ENCODE measurements at regions not wholly inside any gene's neighbourhood (a gene's known extent, or its start where the extent isn't known, plus 50 kb on each side); places are given as distances from the start of the nearest gene placed in this dataset.

- no peak for ATAC-seq
- Mint-ChIP-seq H3K36me3 (ENCODE audit: low read depth) (no peaks in the 10 kb centered on the region), H3K4me1 (no peaks in the 10 kb centered on the region), H3K27ac (no peak overlapping the region), H3K4me3 (no peak overlapping the region), H3K9me3 (no peaks in the 10 kb centered on the region), H3K27me3 (no peaks in the 10 kb centered on the region)
- no peak for DNase-seq
Observed at GRCh38 chr4:156255230-156256007, 301.8 kb upstream of the CTSO start.

GRCh38 chr4:156252358-156252921 is 298.8 kb upstream of the CTSO start:
- DNase-seq (no peak), ATAC-seq (no peak)
- H3K4me1 Mint-ChIP-seq = no peaks in the 10 kb centered on the region
- no peaks in the 10 kb centered on the region for H3K36me3 Mint-ChIP-seq (ENCODE audit: low read depth)
- no peak overlapping the region for H3K4me3 Mint-ChIP-seq
- peaks cover 3% of the 10 kb centered on the region for H3K9me3 Mint-ChIP-seq
- H3K27ac Mint-ChIP-seq = no peak overlapping the region
- H3K27me3 Mint-ChIP-seq = no peaks in the 10 kb centered on the region

- Mint-ChIP-seq H3K9me3 (peaks cover 3% of the 10 kb centered on the region), H3K27me3 (no peaks in the 10 kb centered on the region), H3K36me3 (ENCODE audit: low read depth) (no peaks in the 10 kb centered on the region), H3K27ac (no peak overlapping the region), H3K4me1 (no peaks in the 10 kb centered on the region), H3K4me3 (no peak overlapping the region)
- DNase-seq (no peak), ATAC-seq (peak; percentile 28)
Observed at GRCh38 chr4:156251373-156252065, 297.9 kb upstream of the CTSO start.

GRCh38 chr4:156248917-156249316 is 295.3 kb upstream of the CTSO start:
- H3K27ac Mint-ChIP-seq = no peak overlapping the region
- H3K4me3 Mint-ChIP-seq = no peak overlapping the region
- H3K9me3 Mint-ChIP-seq = peaks cover 3% of the 10 kb centered on the region
- H3K36me3 Mint-ChIP-seq (ENCODE audit: low read depth) = no peaks in the 10 kb centered on the region
- no peak for ATAC-seq
- no peaks in the 10 kb centered on the region for H3K4me1 Mint-ChIP-seq
- H3K27me3 Mint-ChIP-seq = no peaks in the 10 kb centered on the region
- DNase-seq = no peak

- no peak for ATAC-seq
- Mint-ChIP-seq H3K4me3 (no peak overlapping the region), H3K36me3 (ENCODE audit: low read depth) (no peaks in the 10 kb centered on the region), H3K27ac (no peak overlapping the region), H3K9me3 (peaks cover 3% of the 10 kb centered on the region), H3K27me3 (no peaks in the 10 kb centered on the region), H3K4me1 (no peaks in the 10 kb centered on the region)
- DNase-seq = no peak
Observed at GRCh38 chr4:156247470-156247869, 293.8 kb upstream of the CTSO start.

- Mint-ChIP-seq H3K27me3 (no peaks in the 10 kb centered on the region), H3K27ac (no peak overlapping the region), H3K4me3 (no peak overlapping the region), H3K36me3 (ENCODE audit: low read depth) (no peaks in the 10 kb centered on the region), H3K4me1 (no peaks in the 10 kb centered on the region), H3K9me3 (peaks cover 5% of the 10 kb centered on the region)
- DNase-seq (no peak), ATAC-seq (no peak)
Observed at GRCh38 chr4:156243015-156243414, 289.3 kb upstream of the CTSO start.

GRCh38 chr4:156242390-156242789 is 288.7 kb upstream of the CTSO start:
- no peak for DNase-seq
- peaks cover 8% of the 10 kb centered on the region for H3K9me3 Mint-ChIP-seq

GRCh38 chr4:156241896-156242295 is 288.2 kb upstream of the CTSO start:
- Mint-ChIP-seq H3K27ac (no peak overlapping the region), H3K4me1 (no peaks in the 10 kb centered on the region), H3K36me3 (ENCODE audit: low read depth) (no peaks in the 10 kb centered on the region), H3K4me3 (no peak overlapping the region), H3K9me3 (peaks cover 8% of the 10 kb centered on the region), H3K27me3 (no peaks in the 10 kb centered on the region)
- no peak for DNase-seq
- ATAC-seq = no peak

More at GRCh38 chr4:156242390-156242789, 288.7 kb upstream of the CTSO start:
- no peaks in the 10 kb centered on the region for H3K36me3 Mint-ChIP-seq (ENCODE audit: low read depth)
- ATAC-seq = no peak
- no peaks in the 10 kb centered on the region for H3K4me1 Mint-ChIP-seq
- no peaks in the 10 kb centered on the region for H3K27me3 Mint-ChIP-seq
- H3K27ac Mint-ChIP-seq = no peak overlapping the region
- H3K4me3 Mint-ChIP-seq = no peak overlapping the region

- no peak for DNase-seq
- peaks cover 21% of the 10 kb centered on the region for H3K9me3 Mint-ChIP-seq
- no peaks in the 10 kb centered on the region for H3K27me3 Mint-ChIP-seq
- no peak for ATAC-seq
- H3K27ac Mint-ChIP-seq = no peak overlapping the region
- H3K4me3 Mint-ChIP-seq = no peak overlapping the region
- H3K4me1 Mint-ChIP-seq = no peaks in the 10 kb centered on the region
- H3K36me3 Mint-ChIP-seq (ENCODE audit: low read depth) = no peaks in the 10 kb centered on the region
Observed at GRCh38 chr4:156238171-156238570, 284.5 kb upstream of the CTSO start.

- Mint-ChIP-seq H3K36me3 (ENCODE audit: low read depth) (no peaks in the 10 kb centered on the region), H3K4me1 (no peaks in the 10 kb centered on the region), H3K27me3 (no peaks in the 10 kb centered on the region), H3K4me3 (no peak overlapping the region), H3K27ac (no peak overlapping the region), H3K9me3 (peaks cover 20% of the 10 kb centered on the region)
- no peak for ATAC-seq
- DNase-seq = no peak
Observed at GRCh38 chr4:156237231-156237630, 283.6 kb upstream of the CTSO start.

GRCh38 chr4:156230176-156230575 is 276.5 kb upstream of the CTSO start:
- H3K36me3 Mint-ChIP-seq (ENCODE audit: low read depth) = no peaks in the 10 kb centered on the region
- H3K4me1 Mint-ChIP-seq = no peaks in the 10 kb centered on the region
- peaks cover 1% of the 10 kb centered on the region for H3K27me3 Mint-ChIP-seq
- H3K27ac Mint-ChIP-seq = no peak overlapping the region
- H3K4me3 Mint-ChIP-seq = no peak overlapping the region
- peaks cover 13% of the 10 kb centered on the region for H3K9me3 Mint-ChIP-seq
- ATAC-seq = no peak
- no peak for DNase-seq

- no peak for ATAC-seq
- no peak overlapping the region for H3K4me3 Mint-ChIP-seq
- H3K36me3 Mint-ChIP-seq (ENCODE audit: low read depth) = no peaks in the 10 kb centered on the region
- peaks cover 4% of the 10 kb centered on the region for H3K9me3 Mint-ChIP-seq
- H3K27me3 Mint-ChIP-seq = peaks cover 1% of the 10 kb centered on the region
- no peak overlapping the region for H3K27ac Mint-ChIP-seq
- DNase-seq = no peak
- H3K4me1 Mint-ChIP-seq = no peaks in the 10 kb centered on the region
Observed at GRCh38 chr4:156228676-156229075, 275.0 kb upstream of the CTSO start.

GRCh38 chr4:156227321-156227720 is 273.7 kb upstream of the CTSO start:
- Mint-ChIP-seq H3K27me3 (peaks cover 1% of the 10 kb centered on the region), H3K9me3 (no peaks in the 10 kb centered on the region), H3K4me1 (no peaks in the 10 kb centered on the region), H3K27ac (no peak overlapping the region), H3K4me3 (no peak overlapping the region), H3K36me3 (ENCODE audit: low read depth) (no peaks in the 10 kb centered on the region)
- ATAC-seq (no peak), DNase-seq (no peak)

GRCh38 chr4:156223985-156224384 is 270.3 kb upstream of the CTSO start:
- no peak for ATAC-seq
- H3K4me1 Mint-ChIP-seq = no peaks in the 10 kb centered on the region
- H3K9me3 Mint-ChIP-seq = no peaks in the 10 kb centered on the region
- no peak for DNase-seq
- peaks cover 1% of the 10 kb centered on the region for H3K27me3 Mint-ChIP-seq
- no peak overlapping the region for H3K27ac Mint-ChIP-seq
- H3K4me3 Mint-ChIP-seq = no peak overlapping the region
- no peaks in the 10 kb centered on the region for H3K36me3 Mint-ChIP-seq (ENCODE audit: low read depth)

GRCh38 chr4:156217236-156217635 is 263.6 kb upstream of the CTSO start:
- peaks cover 14% of the 10 kb centered on the region for H3K9me3 Mint-ChIP-seq
- H3K4me3 Mint-ChIP-seq = no peak overlapping the region
- DNase-seq = no peak
- H3K4me1 Mint-ChIP-seq = no peaks in the 10 kb centered on the region
- no peaks in the 10 kb centered on the region for H3K36me3 Mint-ChIP-seq (ENCODE audit: low read depth)
- H3K27ac Mint-ChIP-seq = no peak overlapping the region
- no peaks in the 10 kb centered on the region for H3K27me3 Mint-ChIP-seq
- ATAC-seq = no peak

Data from activated naive CD8-positive, alpha-beta T cell treated with anti-CD3 and anti-CD28 coated beads, Interleukin-2, amount 50 U/mL, for 24 hours (primary cell).